ENCODE measurements at regions not wholly inside any gene's neighbourhood (a gene's known extent, or its start where the extent isn't known, plus 50 kb on each side); places are given as distances from the start of the nearest gene placed in this dataset.

GRCh38 chr22:47632701-47633100, 870.3 kb downstream of the TBC1D22A start:
- ATAC-seq (ENCODE audit: low FRiP score) (no peak), DNase-seq (ENCODE audit: low spot score) (no peak)
- TF ChIP-seq CTCF (IDR thresholded peaks at IDR 0.05) = no peak

- DNase-seq (ENCODE audit: low spot score) (no peak), ATAC-seq (ENCODE audit: low FRiP score) (no peak)
- TF ChIP-seq CTCF (IDR thresholded peaks at IDR 0.05) = no peak
Measured at GRCh38 chr22:47631571-47632102, 869.2 kb downstream of the TBC1D22A start.

- TF ChIP-seq CTCF (IDR thresholded peaks at IDR 0.05) = no peak
- no peak for ATAC-seq (ENCODE audit: low FRiP score)
- DNase-seq (ENCODE audit: low spot score) = no peak
Measured at GRCh38 chr22:47630741-47631534, 868.5 kb downstream of the TBC1D22A start.

GRCh38 chr22:47629791-47630655, 867.6 kb downstream of the TBC1D22A start:
- no peak for DNase-seq (ENCODE audit: low spot score)
- TF ChIP-seq CTCF (IDR thresholded peaks at IDR 0.05) = no peak
- ATAC-seq (ENCODE audit: low FRiP score) = no peak

GRCh38 chr22:47629273-47629711, 866.8 kb downstream of the TBC1D22A start:
- DNase-seq (ENCODE audit: low spot score) = no peak
- ATAC-seq (ENCODE audit: low FRiP score) = no peak
- TF ChIP-seq CTCF (IDR thresholded peaks at IDR 0.05) = no peak

- TF ChIP-seq CTCF (IDR thresholded peaks at IDR 0.05) = no peak
- ATAC-seq (ENCODE audit: low FRiP score) (no peak), DNase-seq (ENCODE audit: low spot score) (no peak)
Measured at GRCh38 chr22:47628477-47629272, 866.2 kb downstream of the TBC1D22A start.

Measured in omental fat pad (tissue), 3 donors.